ENCODE measurements at regions not wholly inside any gene's neighbourhood (a gene's known extent, or its start where the extent isn't known, plus 50 kb on each side); places are given as distances from the start of the nearest gene placed in this dataset.

- TF ChIP-seq, protein P1, sequence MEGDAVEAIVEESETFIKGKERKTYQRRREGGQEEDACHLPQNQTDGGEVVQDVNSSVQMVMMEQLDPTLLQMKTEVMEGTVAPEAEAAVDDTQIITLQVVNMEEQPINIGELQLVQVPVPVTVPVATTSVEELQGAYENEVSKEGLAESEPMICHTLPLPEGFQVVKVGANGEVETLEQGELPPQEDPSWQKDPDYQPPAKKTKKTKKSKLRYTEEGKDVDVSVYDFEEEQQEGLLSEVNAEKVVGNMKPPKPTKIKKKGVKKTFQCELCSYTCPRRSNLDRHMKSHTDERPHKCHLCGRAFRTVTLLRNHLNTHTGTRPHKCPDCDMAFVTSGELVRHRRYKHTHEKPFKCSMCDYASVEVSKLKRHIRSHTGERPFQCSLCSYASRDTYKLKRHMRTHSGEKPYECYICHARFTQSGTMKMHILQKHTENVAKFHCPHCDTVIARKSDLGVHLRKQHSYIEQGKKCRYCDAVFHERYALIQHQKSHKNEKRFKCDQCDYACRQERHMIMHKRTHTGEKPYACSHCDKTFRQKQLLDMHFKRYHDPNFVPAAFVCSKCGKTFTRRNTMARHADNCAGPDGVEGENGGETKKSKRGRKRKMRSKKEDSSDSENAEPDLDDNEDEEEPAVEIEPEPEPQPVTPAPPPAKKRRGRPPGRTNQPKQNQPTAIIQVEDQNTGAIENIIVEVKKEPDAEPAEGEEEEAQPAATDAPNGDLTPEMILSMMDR (conservative IDR thresholded peaks at IDR 0.05 in 1 of 2, IDR thresholded peaks at IDR 0.05 in 1 of 2; ENCODE audit: low read depth in 1 of 2, low read length in 2 of 2) = no peak
- no peak for TF ChIP-seq EZH2 (IDR thresholded peaks at IDR 0.05; ENCODE audit: low read length, missing control alignments)
Observed at GRCh38 chr14:40899435-40899834, 707.2 kb upstream of the LRFN5 start.

Data from fibroblast of lung (primary cell).